ENCODE measurements at regions not wholly inside any gene's neighbourhood (a gene's known extent, or its start where the extent isn't known, plus 50 kb on each side); places are given as distances from the start of the nearest gene placed in this dataset.

DNA sequence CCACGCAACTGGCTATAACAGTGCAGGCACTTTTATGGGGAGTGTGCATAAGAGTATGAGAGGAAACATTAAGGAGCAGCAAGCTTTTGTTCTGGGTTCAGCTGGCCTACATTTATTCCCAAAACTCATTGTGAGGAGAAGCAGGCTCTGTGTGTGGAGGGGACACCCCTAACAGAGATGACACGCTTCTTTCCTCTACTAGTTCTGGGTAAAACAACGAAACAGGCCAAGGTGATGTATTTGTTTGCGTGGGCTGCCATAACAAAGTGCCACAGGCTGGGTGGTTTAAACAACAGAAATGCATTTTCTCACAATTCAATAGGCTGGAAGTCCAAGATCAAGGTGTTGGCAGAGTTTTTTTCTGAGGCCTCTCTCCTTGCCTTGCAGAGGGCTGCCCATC, 488.6 kb downstream of the MID1IP1 start:
- Histone ChIP-seq H3K4me3 (ENCODE audit: low read length) (no peak overlapping the region), H4K20me1 (ENCODE audit: insufficient read depth) (no peaks in the 10 kb centered on the region), H3K9ac (ENCODE audit: low read length) (no peak overlapping the region), H3K9me2 (ENCODE audit: insufficient read depth, low read length) (no peaks in the 10 kb centered on the region), H3K9me3 (ENCODE audit: low read length) (no peaks in the 10 kb centered on the region), H3K27ac (ENCODE audit: low read length) (no peak overlapping the region), H3K36me3 (ENCODE audit: insufficient read depth, low read length) (no peaks in the 10 kb centered on the region), H3K4me2 (ENCODE audit: low read length) (no peak overlapping the region), H3K79me2 (replicated peaks; ENCODE audit: insufficient read depth, low read length) (no peaks in the 10 kb centered on the region), H3F3A (ENCODE audit: insufficient read depth, low read length, poor library complexity, severe bottlenecking) (no peaks in the 10 kb centered on the region), H3K27me3 (ENCODE audit: insufficient read depth, low read depth, low read length) (no peaks in the 10 kb centered on the region), H2AFZ (ENCODE audit: low read depth, low read length) (no peak overlapping the region)
- TF ChIP-seq MXI1 (conservative IDR thresholded peaks at IDR 0.05; ENCODE audit: poor library complexity, severe bottlenecking) (no peak), SMC3 (conservative IDR thresholded peaks at IDR 0.05; ENCODE audit: poor library complexity) (no peak), POLR2AphosphoS5 (IDR thresholded peaks at IDR 0.05) (no peak)
- TF ChIP-seq, protein P1, sequence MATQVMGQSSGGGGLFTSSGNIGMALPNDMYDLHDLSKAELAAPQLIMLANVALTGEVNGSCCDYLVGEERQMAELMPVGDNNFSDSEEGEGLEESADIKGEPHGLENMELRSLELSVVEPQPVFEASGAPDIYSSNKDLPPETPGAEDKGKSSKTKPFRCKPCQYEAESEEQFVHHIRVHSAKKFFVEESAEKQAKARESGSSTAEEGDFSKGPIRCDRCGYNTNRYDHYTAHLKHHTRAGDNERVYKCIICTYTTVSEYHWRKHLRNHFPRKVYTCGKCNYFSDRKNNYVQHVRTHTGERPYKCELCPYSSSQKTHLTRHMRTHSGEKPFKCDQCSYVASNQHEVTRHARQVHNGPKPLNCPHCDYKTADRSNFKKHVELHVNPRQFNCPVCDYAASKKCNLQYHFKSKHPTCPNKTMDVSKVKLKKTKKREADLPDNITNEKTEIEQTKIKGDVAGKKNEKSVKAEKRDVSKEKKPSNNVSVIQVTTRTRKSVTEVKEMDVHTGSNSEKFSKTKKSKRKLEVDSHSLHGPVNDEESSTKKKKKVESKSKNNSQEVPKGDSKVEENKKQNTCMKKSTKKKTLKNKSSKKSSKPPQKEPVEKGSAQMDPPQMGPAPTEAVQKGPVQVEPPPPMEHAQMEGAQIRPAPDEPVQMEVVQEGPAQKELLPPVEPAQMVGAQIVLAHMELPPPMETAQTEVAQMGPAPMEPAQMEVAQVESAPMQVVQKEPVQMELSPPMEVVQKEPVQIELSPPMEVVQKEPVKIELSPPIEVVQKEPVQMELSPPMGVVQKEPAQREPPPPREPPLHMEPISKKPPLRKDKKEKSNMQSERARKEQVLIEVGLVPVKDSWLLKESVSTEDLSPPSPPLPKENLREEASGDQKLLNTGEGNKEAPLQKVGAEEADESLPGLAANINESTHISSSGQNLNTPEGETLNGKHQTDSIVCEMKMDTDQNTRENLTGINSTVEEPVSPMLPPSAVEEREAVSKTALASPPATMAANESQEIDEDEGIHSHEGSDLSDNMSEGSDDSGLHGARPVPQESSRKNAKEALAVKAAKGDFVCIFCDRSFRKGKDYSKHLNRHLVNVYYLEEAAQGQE (IDR thresholded peaks at IDR 0.05; ENCODE audit: borderline replicate concordance): no peak
- TF ChIP-seq, protein P2, sequence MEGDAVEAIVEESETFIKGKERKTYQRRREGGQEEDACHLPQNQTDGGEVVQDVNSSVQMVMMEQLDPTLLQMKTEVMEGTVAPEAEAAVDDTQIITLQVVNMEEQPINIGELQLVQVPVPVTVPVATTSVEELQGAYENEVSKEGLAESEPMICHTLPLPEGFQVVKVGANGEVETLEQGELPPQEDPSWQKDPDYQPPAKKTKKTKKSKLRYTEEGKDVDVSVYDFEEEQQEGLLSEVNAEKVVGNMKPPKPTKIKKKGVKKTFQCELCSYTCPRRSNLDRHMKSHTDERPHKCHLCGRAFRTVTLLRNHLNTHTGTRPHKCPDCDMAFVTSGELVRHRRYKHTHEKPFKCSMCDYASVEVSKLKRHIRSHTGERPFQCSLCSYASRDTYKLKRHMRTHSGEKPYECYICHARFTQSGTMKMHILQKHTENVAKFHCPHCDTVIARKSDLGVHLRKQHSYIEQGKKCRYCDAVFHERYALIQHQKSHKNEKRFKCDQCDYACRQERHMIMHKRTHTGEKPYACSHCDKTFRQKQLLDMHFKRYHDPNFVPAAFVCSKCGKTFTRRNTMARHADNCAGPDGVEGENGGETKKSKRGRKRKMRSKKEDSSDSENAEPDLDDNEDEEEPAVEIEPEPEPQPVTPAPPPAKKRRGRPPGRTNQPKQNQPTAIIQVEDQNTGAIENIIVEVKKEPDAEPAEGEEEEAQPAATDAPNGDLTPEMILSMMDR (IDR thresholded peaks at IDR 0.05; ENCODE audit: poor library complexity, severe bottlenecking): no peak

DNA sequence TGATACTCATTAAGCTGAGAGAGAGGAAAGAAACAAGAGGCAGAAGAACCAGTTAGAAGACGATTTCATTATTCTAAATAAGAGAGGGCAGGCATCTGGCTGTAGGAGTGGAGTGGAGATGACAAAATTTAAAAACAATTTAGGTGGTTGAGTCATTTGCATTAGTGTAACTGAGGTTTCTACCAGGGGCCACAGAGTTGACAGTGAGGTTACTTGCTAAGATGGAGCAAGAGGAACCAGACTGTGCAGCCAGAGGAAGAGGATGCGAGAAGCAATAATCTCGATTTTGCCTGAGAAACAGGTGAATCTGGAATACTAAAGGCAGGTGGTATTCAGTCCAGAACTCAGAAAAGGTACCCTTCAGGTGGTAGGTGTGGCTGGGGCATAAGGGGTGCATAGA, 491.9 kb downstream of the MID1IP1 start:
- Histone ChIP-seq H3K9me3 (ENCODE audit: low read length) (no peaks in the 10 kb centered on the region), H3K9me2 (ENCODE audit: insufficient read depth, low read length) (no peaks in the 10 kb centered on the region), H3K4me3 (ENCODE audit: low read length) (no peak overlapping the region), H3K27me3 (ENCODE audit: insufficient read depth, low read depth, low read length) (no peaks in the 10 kb centered on the region), H3K36me3 (ENCODE audit: insufficient read depth, low read length) (no peaks in the 10 kb centered on the region), H3F3A (ENCODE audit: insufficient read depth, low read length, poor library complexity, severe bottlenecking) (no peaks in the 10 kb centered on the region), H3K4me2 (ENCODE audit: low read length) (no peak overlapping the region), H3K27ac (ENCODE audit: low read length) (no peak overlapping the region), H2AFZ (ENCODE audit: low read depth, low read length) (no peak overlapping the region), H3K79me2 (replicated peaks; ENCODE audit: insufficient read depth, low read length) (no peaks in the 10 kb centered on the region), H4K20me1 (ENCODE audit: insufficient read depth) (no peaks in the 10 kb centered on the region), H3K9ac (ENCODE audit: low read length) (no peak overlapping the region)
- TF ChIP-seq SMC3 (conservative IDR thresholded peaks at IDR 0.05; ENCODE audit: poor library complexity) (no peak), TAF1 (IDR thresholded peaks at IDR 0.05; ENCODE audit: low read depth) (no peak), EZH2 (IDR thresholded peaks at IDR 0.05; ENCODE audit: borderline replicate concordance, insufficient read depth, low read length, poor library complexity, severe bottlenecking) (no peak)

DNA sequence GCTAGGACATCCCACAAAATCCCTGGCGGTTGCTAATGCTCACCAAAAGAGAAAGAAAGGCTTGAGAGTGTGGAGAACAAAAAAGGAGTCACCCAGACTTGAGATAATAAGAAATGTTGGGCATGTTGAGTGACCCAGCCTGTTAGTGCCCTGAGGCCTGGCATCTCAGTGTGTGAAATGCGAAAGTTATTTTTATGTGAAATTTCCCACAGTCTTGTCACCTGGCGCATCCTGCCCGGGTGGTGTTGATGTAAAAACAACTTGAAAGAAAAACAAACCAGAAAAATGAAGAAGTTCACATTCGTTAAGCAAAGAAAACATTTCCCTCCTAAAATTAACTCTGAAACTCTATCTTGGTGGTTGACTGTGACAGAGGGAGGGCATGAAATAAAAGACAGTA, 495.2 kb downstream of the MID1IP1 start:
- H3K36me3 ChIP-seq (ENCODE audit: insufficient read depth, low read length): no peaks in the 10 kb centered on the region
- TF ChIP-seq EZH2 (IDR thresholded peaks at IDR 0.05; ENCODE audit: borderline replicate concordance, insufficient read depth, low read length, poor library complexity, severe bottlenecking) (no peak), TAF1 (IDR thresholded peaks at IDR 0.05; ENCODE audit: low read depth) (no peak), EP300 (conservative IDR thresholded peaks at IDR 0.05; ENCODE audit: poor library complexity, severe bottlenecking) (no peak), POLR2AphosphoS5 (IDR thresholded peaks at IDR 0.05) (no peak), RAD21 (conservative IDR thresholded peaks at IDR 0.05) (no peak), SMC3 (conservative IDR thresholded peaks at IDR 0.05; ENCODE audit: poor library complexity) (no peak), MXI1 (conservative IDR thresholded peaks at IDR 0.05; ENCODE audit: poor library complexity, severe bottlenecking) (no peak)
- TF ChIP-seq, protein P2 (IDR thresholded peaks at IDR 0.05; ENCODE audit: poor library complexity, severe bottlenecking): no peak
- TF ChIP-seq, protein P1 (IDR thresholded peaks at IDR 0.05; ENCODE audit: borderline replicate concordance): no peak
- H3K27ac ChIP-seq (ENCODE audit: low read length): no peak overlapping the region
- H3K4me3 ChIP-seq (ENCODE audit: low read length): no peak overlapping the region
- no peaks in the 10 kb centered on the region for H3K9me3 ChIP-seq (ENCODE audit: low read length)
- H4K20me1 ChIP-seq (ENCODE audit: insufficient read depth): no peaks in the 10 kb centered on the region
- H3F3A ChIP-seq (ENCODE audit: insufficient read depth, low read length, poor library complexity, severe bottlenecking): no peaks in the 10 kb centered on the region
- H3K9ac ChIP-seq (ENCODE audit: low read length): no peak overlapping the region
- H3K9me2 ChIP-seq (ENCODE audit: insufficient read depth, low read length): no peaks in the 10 kb centered on the region
- no peaks in the 10 kb centered on the region for H3K79me2 ChIP-seq (replicated peaks; ENCODE audit: insufficient read depth, low read length)
- H3K4me2 ChIP-seq (ENCODE audit: low read length): no peak overlapping the region
- no peak overlapping the region for H2AFZ ChIP-seq (ENCODE audit: low read depth, low read length)
- no peaks in the 10 kb centered on the region for H3K27me3 ChIP-seq (ENCODE audit: insufficient read depth, low read depth, low read length)
